Neural cell (in vitro differentiated cells): ENCODE measurements at regions not wholly inside any gene's neighbourhood (a gene's known extent, or its start where the extent isn't known, plus 50 kb on each side); places are given as distances from the start of the nearest gene placed in this dataset.

ENCODE experiments used
- H2AFZ ChIP-seq: fragments of 200-600, 300-800 bp; sonication (generic), shearing (Covaris generic); 2 replicates; pipeline ENCODE4 v1.6.0; 2014; ENCODE audit warnings: low read depth, mild to moderate bottlenecking, antibody characterized with exemption, low read length, moderate library complexity
- H3F3A ChIP-seq: fragments of 200-600 bp; shearing (Covaris generic); 2 replicates; pipeline ENCODE4 v1.6.1; 2016; ENCODE audit warnings: mild to moderate bottlenecking, moderate library complexity, mixed read lengths, antibody characterized with exemption, low read length; ENCODE audit not compliant: insufficient read depth, poor library complexity, severe bottlenecking
- H3K27ac ChIP-seq: fragments of 200-600, 300-800 bp; sonication (generic), shearing (Covaris generic); 2 replicates; pipeline ENCODE4 v1.5.1; 2014; ENCODE audit warnings: mild to moderate bottlenecking, low read length, moderate library complexity
- H3K27me3 ChIP-seq: fragments of 300-800, 200-600 bp; sonication (generic), shearing (Covaris generic); 2 replicates; pipeline ENCODE4 v1.6.0; 2014; ENCODE audit warnings: mild to moderate bottlenecking, low read depth, low read length, moderate library complexity; ENCODE audit not compliant: insufficient read depth
- H3K36me3 ChIP-seq: fragments of 300-800, 200-600 bp; sonication (generic), shearing (Covaris generic); 2 replicates; pipeline ENCODE4 v1.5.1; 2014; ENCODE audit warnings: mild to moderate bottlenecking, antibody characterized with exemption, low read length, moderate library complexity; ENCODE audit not compliant: insufficient read depth
- H3K4me2 ChIP-seq: fragments of 300-800, 200-600 bp; sonication (generic), shearing (Covaris generic); 2 replicates; pipeline ENCODE4 v1.6.0; 2014; ENCODE audit warnings: mild to moderate bottlenecking, low read length
- H3K4me3 ChIP-seq: fragments of 300-800, 200-600 bp; sonication (generic), shearing (Covaris generic); 2 replicates; pipeline ENCODE4 v1.5.1; 2014; ENCODE audit warnings: mild to moderate bottlenecking, low read length, moderate library complexity
- H3K79me2 ChIP-seq: fragments of 200-600 bp; shearing (Covaris generic); replicated peaks from 2 replicates; pipeline ENCODE4 v1.6.0; 2014; ENCODE audit warnings: mild to moderate bottlenecking, low read length, moderate library complexity; ENCODE audit not compliant: insufficient read depth
- H3K9ac ChIP-seq: fragments of 300-800, 200-600 bp; sonication (generic), shearing (Covaris generic); 2 replicates; pipeline ENCODE4 v1.6.1; 2016; ENCODE audit warnings: mild to moderate bottlenecking, low read length, mixed read lengths
- H3K9me2 ChIP-seq: fragments of 200-600 bp; shearing (Covaris generic); 2 replicates; pipeline ENCODE4 v1.6.1; 2016; ENCODE audit warnings: mild to moderate bottlenecking, low read length, mixed read lengths; ENCODE audit not compliant: insufficient read depth
- H3K9me3 ChIP-seq: fragments of 200-600, 300-800 bp; sonication (generic), shearing (Covaris generic); 2 replicates; pipeline ENCODE4 v1.6.1; 2016; ENCODE audit warnings: mild to moderate bottlenecking, mixed run types, low read length, moderate library complexity, mixed read lengths
- H4K20me1 ChIP-seq: fragments of 200-600 bp; shearing (Covaris generic); 2 replicates; pipeline ENCODE4 v1.6.1; 2016; ENCODE audit warnings: mild to moderate bottlenecking, mixed run types; ENCODE audit not compliant: insufficient read depth
- EP300 ChIP-seq: fragments of 450-650 bp; conservative IDR thresholded peaks from 2 replicates; pipeline ENCODE4 v1.6.1; 2014; ENCODE audit warnings: antibody characterized with exemption, mild to moderate bottlenecking, moderate library complexity; ENCODE audit not compliant: poor library complexity, severe bottlenecking
- EZH2 ChIP-seq: fragments of 200-600, 300-800 bp; shearing (Covaris generic), sonication (generic); IDR thresholded peaks from 2 replicates; pipeline ENCODE4 v1.6.1; 2014; ENCODE audit warnings: antibody characterized with exemption, low read length, borderline replicate concordance, mild to moderate bottlenecking; ENCODE audit not compliant: insufficient read depth, poor library complexity, severe bottlenecking
- MXI1 ChIP-seq: fragments of 450-650 bp; conservative IDR thresholded peaks from 2 replicates; pipeline ENCODE4 v1.6.1; 2014; ENCODE audit warnings: antibody characterized with exemption, mild to moderate bottlenecking; ENCODE audit not compliant: poor library complexity, severe bottlenecking
- TF ChIP-seq, protein P1 (sequence below): IDR thresholded peaks from 2 replicates; pipeline ENCODE4 v1.6.1; 2012; ENCODE audit warnings: borderline replicate concordance
- TF ChIP-seq, protein P2 (sequence below): fragments of 450-650 bp; IDR thresholded peaks from 2 replicates; pipeline ENCODE4 v1.5.1; 2014; ENCODE audit warnings: antibody characterized with exemption, mild to moderate bottlenecking, moderate library complexity; ENCODE audit not compliant: poor library complexity, severe bottlenecking

DNA sequence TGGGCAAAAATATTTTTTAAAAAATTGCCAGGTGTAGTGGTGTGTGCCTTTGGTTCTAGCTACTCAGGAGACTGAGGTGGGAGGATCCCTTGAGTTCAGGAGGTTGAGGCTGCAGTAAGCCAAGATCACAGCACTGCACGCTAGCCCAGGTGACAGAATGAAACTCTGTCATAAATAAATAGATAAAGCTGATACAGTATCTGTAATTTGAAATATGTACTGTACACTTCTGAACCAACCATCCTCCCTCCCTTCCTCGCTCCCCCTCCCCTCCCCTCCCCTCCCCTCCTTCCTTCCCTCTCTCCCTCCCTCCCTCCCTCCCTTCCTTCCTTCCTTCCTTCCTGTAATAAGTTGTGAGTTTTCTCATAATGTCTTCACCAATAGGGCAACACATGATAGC, 208.4 kb upstream of the RBFOX1 start:
- Histone ChIP-seq H3K27me3 (no peaks in the 10 kb centered on the region), H2AFZ (no peak overlapping the region), H3K4me3 (no peak overlapping the region), H3K9ac (no peak overlapping the region), H4K20me1 (no peaks in the 10 kb centered on the region), H3K36me3 (no peaks in the 10 kb centered on the region), H3F3A (no peaks in the 10 kb centered on the region), H3K4me2 (no peak overlapping the region), H3K79me2 (no peaks in the 10 kb centered on the region), H3K9me2 (no peaks in the 10 kb centered on the region), H3K9me3 (no peaks in the 10 kb centered on the region), H3K27ac (no peak overlapping the region)
- TF ChIP-seq EZH2 = no peak
- TF ChIP-seq, protein P1, sequence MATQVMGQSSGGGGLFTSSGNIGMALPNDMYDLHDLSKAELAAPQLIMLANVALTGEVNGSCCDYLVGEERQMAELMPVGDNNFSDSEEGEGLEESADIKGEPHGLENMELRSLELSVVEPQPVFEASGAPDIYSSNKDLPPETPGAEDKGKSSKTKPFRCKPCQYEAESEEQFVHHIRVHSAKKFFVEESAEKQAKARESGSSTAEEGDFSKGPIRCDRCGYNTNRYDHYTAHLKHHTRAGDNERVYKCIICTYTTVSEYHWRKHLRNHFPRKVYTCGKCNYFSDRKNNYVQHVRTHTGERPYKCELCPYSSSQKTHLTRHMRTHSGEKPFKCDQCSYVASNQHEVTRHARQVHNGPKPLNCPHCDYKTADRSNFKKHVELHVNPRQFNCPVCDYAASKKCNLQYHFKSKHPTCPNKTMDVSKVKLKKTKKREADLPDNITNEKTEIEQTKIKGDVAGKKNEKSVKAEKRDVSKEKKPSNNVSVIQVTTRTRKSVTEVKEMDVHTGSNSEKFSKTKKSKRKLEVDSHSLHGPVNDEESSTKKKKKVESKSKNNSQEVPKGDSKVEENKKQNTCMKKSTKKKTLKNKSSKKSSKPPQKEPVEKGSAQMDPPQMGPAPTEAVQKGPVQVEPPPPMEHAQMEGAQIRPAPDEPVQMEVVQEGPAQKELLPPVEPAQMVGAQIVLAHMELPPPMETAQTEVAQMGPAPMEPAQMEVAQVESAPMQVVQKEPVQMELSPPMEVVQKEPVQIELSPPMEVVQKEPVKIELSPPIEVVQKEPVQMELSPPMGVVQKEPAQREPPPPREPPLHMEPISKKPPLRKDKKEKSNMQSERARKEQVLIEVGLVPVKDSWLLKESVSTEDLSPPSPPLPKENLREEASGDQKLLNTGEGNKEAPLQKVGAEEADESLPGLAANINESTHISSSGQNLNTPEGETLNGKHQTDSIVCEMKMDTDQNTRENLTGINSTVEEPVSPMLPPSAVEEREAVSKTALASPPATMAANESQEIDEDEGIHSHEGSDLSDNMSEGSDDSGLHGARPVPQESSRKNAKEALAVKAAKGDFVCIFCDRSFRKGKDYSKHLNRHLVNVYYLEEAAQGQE = no peak

DNA sequence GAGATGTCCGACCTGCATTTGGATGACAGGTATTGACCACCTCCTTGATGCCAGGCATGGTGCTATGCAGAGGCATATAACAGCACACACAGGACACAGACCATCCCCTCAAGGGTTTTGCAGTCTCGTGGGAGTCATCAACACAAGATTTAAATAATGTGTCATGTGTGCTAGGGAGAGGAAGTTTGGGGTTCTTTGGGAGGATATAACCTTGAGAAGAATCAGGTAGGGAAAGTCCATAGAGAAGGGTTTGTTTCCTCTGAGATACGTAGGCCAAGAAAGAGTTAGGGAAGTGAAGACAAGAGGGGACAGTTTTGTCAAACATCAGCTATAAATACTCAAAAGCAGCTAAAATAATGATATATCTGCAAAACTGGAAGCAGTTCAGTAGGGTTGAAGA, 215.9 kb upstream of the RBFOX1 start:
- no peak overlapping the region for H3K4me2 ChIP-seq
- H2AFZ ChIP-seq = no peak overlapping the region
- no peak overlapping the region for H3K9ac ChIP-seq
- H3K9me3 ChIP-seq = no peaks in the 10 kb centered on the region
- H3K36me3 ChIP-seq = no peaks in the 10 kb centered on the region
- no peak overlapping the region for H3K4me3 ChIP-seq
- H3K79me2 ChIP-seq = no peaks in the 10 kb centered on the region
- no peaks in the 10 kb centered on the region for H3K27me3 ChIP-seq
- H3K9me2 ChIP-seq = no peaks in the 10 kb centered on the region
- no peak for TF ChIP-seq EP300
- no peak for TF ChIP-seq MXI1
- TF ChIP-seq, protein P2, sequence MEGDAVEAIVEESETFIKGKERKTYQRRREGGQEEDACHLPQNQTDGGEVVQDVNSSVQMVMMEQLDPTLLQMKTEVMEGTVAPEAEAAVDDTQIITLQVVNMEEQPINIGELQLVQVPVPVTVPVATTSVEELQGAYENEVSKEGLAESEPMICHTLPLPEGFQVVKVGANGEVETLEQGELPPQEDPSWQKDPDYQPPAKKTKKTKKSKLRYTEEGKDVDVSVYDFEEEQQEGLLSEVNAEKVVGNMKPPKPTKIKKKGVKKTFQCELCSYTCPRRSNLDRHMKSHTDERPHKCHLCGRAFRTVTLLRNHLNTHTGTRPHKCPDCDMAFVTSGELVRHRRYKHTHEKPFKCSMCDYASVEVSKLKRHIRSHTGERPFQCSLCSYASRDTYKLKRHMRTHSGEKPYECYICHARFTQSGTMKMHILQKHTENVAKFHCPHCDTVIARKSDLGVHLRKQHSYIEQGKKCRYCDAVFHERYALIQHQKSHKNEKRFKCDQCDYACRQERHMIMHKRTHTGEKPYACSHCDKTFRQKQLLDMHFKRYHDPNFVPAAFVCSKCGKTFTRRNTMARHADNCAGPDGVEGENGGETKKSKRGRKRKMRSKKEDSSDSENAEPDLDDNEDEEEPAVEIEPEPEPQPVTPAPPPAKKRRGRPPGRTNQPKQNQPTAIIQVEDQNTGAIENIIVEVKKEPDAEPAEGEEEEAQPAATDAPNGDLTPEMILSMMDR = no peak
- no peak overlapping the region for H3K27ac ChIP-seq
- no peaks in the 10 kb centered on the region for H3F3A ChIP-seq
- no peaks in the 10 kb centered on the region for H4K20me1 ChIP-seq

DNA sequence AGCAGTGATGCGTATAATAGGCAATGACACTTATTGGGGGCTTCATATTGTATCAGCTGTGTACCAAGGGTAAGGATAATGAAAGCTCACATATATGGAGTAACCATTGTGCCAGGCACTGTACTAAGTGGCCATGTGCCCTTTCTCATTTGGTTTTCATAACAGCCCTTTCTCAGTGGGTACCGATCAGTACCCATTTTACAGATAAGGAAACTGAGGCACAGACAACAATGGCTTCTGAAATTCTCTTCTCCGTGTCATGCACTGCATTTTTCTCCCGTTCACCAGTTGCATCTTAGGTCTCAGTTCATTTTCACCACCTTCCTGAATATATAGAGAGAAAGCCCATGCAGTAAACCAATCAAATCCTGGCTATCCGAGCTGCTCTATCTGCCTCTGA, 216.7 kb upstream of the RBFOX1 start:
- Histone ChIP-seq H3K9ac (no peak overlapping the region), H3K27ac (no peak overlapping the region), H3K9me3 (no peaks in the 10 kb centered on the region), H3K9me2 (no peaks in the 10 kb centered on the region), H3K27me3 (no peaks in the 10 kb centered on the region), H3K79me2 (no peaks in the 10 kb centered on the region), H3F3A (no peaks in the 10 kb centered on the region), H4K20me1 (no peaks in the 10 kb centered on the region), H3K36me3 (no peaks in the 10 kb centered on the region), H3K4me2 (no peak overlapping the region), H3K4me3 (no peak overlapping the region), H2AFZ (no peak overlapping the region)
- TF ChIP-seq EP300 = no peak
- TF ChIP-seq, protein P2 = no peak
- TF ChIP-seq EZH2 = no peak
- no peak for TF ChIP-seq MXI1
